OCI-LY1 (cell line): ENCODE measurements at regions not wholly inside any gene's neighbourhood (a gene's known extent, or its start where the extent isn't known, plus 50 kb on each side); places are given as distances from the start of the nearest gene placed in this dataset.
"Not testable (repeated sequence)": the region's sequence is repeated elsewhere in the genome, so short reads cannot be mapped to it uniquely, and the experiment has no call there.

Experiments used
- H2AFZ ChIP-seq: fragments of 200-600 bp; sonication (generic), shearing (Covaris generic); 2 replicates; pipeline ENCODE4 v1.6.0; 2014; ENCODE audit warnings: antibody characterized with exemption, mild to moderate bottlenecking, low read length
- H3F3A ChIP-seq: fragments of 200-600 bp; sonication (generic), shearing (Covaris generic); 2 replicates; pipeline ENCODE4 v1.6.0; 2014; ENCODE audit warnings: mild to moderate bottlenecking, antibody characterized with exemption, low read length, moderate library complexity; ENCODE audit not compliant: insufficient read depth
- H3K27ac ChIP-seq: fragments of 200-600 bp; sonication (generic); 2 replicates; pipeline ENCODE4 v1.5.1; 2014; ENCODE audit warnings: low read length, mixed run types, mild to moderate bottlenecking, low read depth; ENCODE audit not compliant: poor library complexity, severe bottlenecking
- H3K27me3 ChIP-seq: fragments of 200-600 bp; sonication (generic); 2 replicates; pipeline ENCODE4 v1.6.0; 2014; ENCODE audit warnings: antibody characterized with exemption, mild to moderate bottlenecking, low read length, moderate library complexity; ENCODE audit not compliant: insufficient read depth
- H3K36me3 ChIP-seq: fragments of 200-600 bp; sonication (generic); 2 replicates; pipeline ENCODE4 v1.6.1; 2014; ENCODE audit warnings: mild to moderate bottlenecking, antibody characterized with exemption, low read length, moderate library complexity, mixed read lengths; ENCODE audit not compliant: insufficient read depth
- H3K4me1 ChIP-seq: fragments of 200-600 bp; sonication (generic); 2 replicates; pipeline ENCODE4 v1.5.1; 2014; ENCODE audit warnings: mild to moderate bottlenecking, low read length, moderate library complexity; ENCODE audit not compliant: insufficient read depth, severe bottlenecking
- H3K4me2 ChIP-seq: fragments of 200-600 bp; sonication (generic), shearing (Covaris generic); 2 replicates; pipeline ENCODE4 v1.6.1; 2014; ENCODE audit warnings: low read length
- H3K4me3 ChIP-seq: fragments of 200-600 bp; sonication (generic); 2 replicates; pipeline ENCODE4 v1.5.1; 2014; ENCODE audit warnings: low read length, low read depth, mild to moderate bottlenecking, mixed read lengths; ENCODE audit not compliant: poor library complexity, severe bottlenecking
- H3K79me2 ChIP-seq: fragments of 200-600 bp; shearing (Covaris generic); 2 replicates; pipeline ENCODE4 v1.6.1; 2016; ENCODE audit warnings: mixed run types, low read length, mixed read lengths; ENCODE audit not compliant: insufficient read depth
- H3K9ac ChIP-seq: fragments of 200-600 bp; sonication (generic), shearing (Covaris generic); 2 replicates; pipeline ENCODE4 v1.6.1; 2014; ENCODE audit warnings: mild to moderate bottlenecking, low read length, mixed read lengths
- H3K9me2 ChIP-seq: fragments of 200-600 bp; sonication (generic), shearing (Covaris generic); 2 replicates; pipeline ENCODE4 v1.6.1; 2014; ENCODE audit warnings: low read depth, mild to moderate bottlenecking, low read length, mixed read lengths
- H3K9me3 ChIP-seq: fragments of 200-600 bp; shearing (Covaris generic); 2 replicates; pipeline ENCODE4 v1.6.1; 2014; ENCODE audit warnings: low read length, mixed read lengths
- H4K20me1 ChIP-seq: fragments of 200-600 bp; sonication (generic), shearing (Covaris generic); 2 replicates; pipeline ENCODE4 v1.6.0; 2016; ENCODE audit warnings: mild to moderate bottlenecking, low read length; ENCODE audit not compliant: insufficient read depth
- CTCF ChIP-seq: fragments of 200-600 bp; sonication (generic), shearing (Covaris generic); IDR thresholded peaks from 2 replicates; pipeline ENCODE4 v1.5.1; 2017; ENCODE audit warnings: mild to moderate bottlenecking, antibody characterized with exemption, low read length, moderate library complexity, mixed read lengths
- EZH2 ChIP-seq: fragments of 200-600 bp; sonication (generic), shearing (Covaris generic); IDR thresholded peaks from 2 replicates; pipeline ENCODE4 v1.8.0; 2017; ENCODE audit warnings: borderline replicate concordance, mixed run types, mild to moderate bottlenecking, antibody characterized with exemption, low read length, moderate library complexity, mixed read lengths

GRCh38 chr2:194054313-194054712, 1602.7 kb upstream of the SLC39A10 start:
- Histone ChIP-seq H2AFZ (no peak overlapping the region), H3K36me3 (no peaks in the 10 kb centered on the region), H3K4me2 (no peak overlapping the region), H3K9me3 (no peaks in the 10 kb centered on the region), H3K4me3 (no peak overlapping the region), H3K9ac (no peak overlapping the region), H3K4me1 (no peaks in the 10 kb centered on the region), H3K27me3 (no peaks in the 10 kb centered on the region), H3F3A (no peaks in the 10 kb centered on the region), H4K20me1 (no peaks in the 10 kb centered on the region), H3K9me2 (no peaks in the 10 kb centered on the region), H3K27ac (no peak overlapping the region), H3K79me2 (no peaks in the 10 kb centered on the region)
- TF ChIP-seq EZH2 (no peak), CTCF (no peak)

GRCh38 chr2:194044321-194044720, 1612.7 kb upstream of the SLC39A10 start:
- no peaks in the 10 kb centered on the region for H4K20me1 ChIP-seq
- no peak overlapping the region for H3K27ac ChIP-seq
- TF ChIP-seq CTCF = no peak
- TF ChIP-seq EZH2 = no peak
- H3K9ac ChIP-seq = no peak overlapping the region
- no peaks in the 10 kb centered on the region for H3K79me2 ChIP-seq
- no peaks in the 10 kb centered on the region for H3K27me3 ChIP-seq
- H3K4me2 ChIP-seq = no peak overlapping the region
- no peaks in the 10 kb centered on the region for H3K4me1 ChIP-seq
- H3K9me2 ChIP-seq = no peaks in the 10 kb centered on the region
- H3K36me3 ChIP-seq = no peaks in the 10 kb centered on the region
- H3K9me3 ChIP-seq = no peaks in the 10 kb centered on the region
- H3F3A ChIP-seq = no peaks in the 10 kb centered on the region
- H2AFZ ChIP-seq = no peak overlapping the region
- no peak overlapping the region for H3K4me3 ChIP-seq

- H4K20me1 ChIP-seq, H3K27ac ChIP-seq, H3F3A ChIP-seq, H3K27me3 ChIP-seq, H3K79me2 ChIP-seq, H3K9ac ChIP-seq, H3K4me3 ChIP-seq, H2AFZ ChIP-seq, H3K36me3 ChIP-seq, H3K4me1 ChIP-seq, H3K9me2 ChIP-seq, H3K9me3 ChIP-seq, H3K4me2 ChIP-seq: not testable (repeated sequence)
These were observed 1635.9 kb upstream of the SLC39A10 start for GRCh38 chr2:194021130-194021529.

GRCh38 chr2:194020155-194020554, 1636.9 kb upstream of the SLC39A10 start:
- Histone ChIP-seq H3K27ac (no peak overlapping the region), H3K9me3 (no peaks in the 10 kb centered on the region), H3K79me2 (no peaks in the 10 kb centered on the region), H3K27me3 (no peaks in the 10 kb centered on the region), H3K4me2 (no peak overlapping the region), H4K20me1 (no peaks in the 10 kb centered on the region), H3K36me3 (no peaks in the 10 kb centered on the region), H3K9me2 (no peaks in the 10 kb centered on the region), H3K4me3 (no peak overlapping the region), H3K9ac (no peak overlapping the region), H3K4me1 (no peaks in the 10 kb centered on the region), H2AFZ (no peak overlapping the region), H3F3A (no peaks in the 10 kb centered on the region)
- TF ChIP-seq CTCF (no peak), EZH2 (no peak)
